GM19455 (cell line): ENCODE measurements at regions not wholly inside any gene's neighbourhood (a gene's known extent, or its start where the extent isn't known, plus 50 kb on each side); places are given as distances from the start of the nearest gene placed in this dataset.

Experiments
- ATAC-seq: cut with Tn5 transposase; IDR thresholded peaks from one replicate; pipeline ENCODE4 v1.9.1; 2021; ENCODE audit not compliant: unreplicated experiment

GRCh38 chr1:59229138-59229537 is 67.8 kb upstream of the FGGY start:
- no peak for ATAC-seq

DNA sequence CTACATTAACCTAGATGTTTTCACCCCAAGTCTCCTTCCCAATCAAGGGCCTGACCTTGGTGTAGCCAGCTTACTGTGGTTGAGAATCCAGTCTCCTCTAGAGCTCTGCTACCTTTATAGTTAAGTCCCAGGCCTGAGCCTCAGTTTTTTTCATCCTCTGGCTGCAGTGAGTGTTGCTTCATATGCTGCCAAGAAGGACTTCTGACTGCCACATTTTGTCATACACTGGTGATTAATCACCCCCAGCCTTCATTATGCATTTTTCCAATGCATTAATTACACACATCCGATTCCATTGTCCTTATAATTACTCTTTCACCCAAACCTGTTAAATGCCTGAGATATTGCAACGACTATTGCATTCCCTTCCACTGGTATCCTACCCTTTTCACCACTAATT is 66.3 kb upstream of the FGGY start:
- no peak for ATAC-seq

- no peak for ATAC-seq
These were observed 64.7 kb upstream of the FGGY start for GRCh38 chr1:59232216-59232615.

GRCh38 chr1:59233444-59233843 is 63.5 kb upstream of the FGGY start:
- no peak for ATAC-seq

DNA sequence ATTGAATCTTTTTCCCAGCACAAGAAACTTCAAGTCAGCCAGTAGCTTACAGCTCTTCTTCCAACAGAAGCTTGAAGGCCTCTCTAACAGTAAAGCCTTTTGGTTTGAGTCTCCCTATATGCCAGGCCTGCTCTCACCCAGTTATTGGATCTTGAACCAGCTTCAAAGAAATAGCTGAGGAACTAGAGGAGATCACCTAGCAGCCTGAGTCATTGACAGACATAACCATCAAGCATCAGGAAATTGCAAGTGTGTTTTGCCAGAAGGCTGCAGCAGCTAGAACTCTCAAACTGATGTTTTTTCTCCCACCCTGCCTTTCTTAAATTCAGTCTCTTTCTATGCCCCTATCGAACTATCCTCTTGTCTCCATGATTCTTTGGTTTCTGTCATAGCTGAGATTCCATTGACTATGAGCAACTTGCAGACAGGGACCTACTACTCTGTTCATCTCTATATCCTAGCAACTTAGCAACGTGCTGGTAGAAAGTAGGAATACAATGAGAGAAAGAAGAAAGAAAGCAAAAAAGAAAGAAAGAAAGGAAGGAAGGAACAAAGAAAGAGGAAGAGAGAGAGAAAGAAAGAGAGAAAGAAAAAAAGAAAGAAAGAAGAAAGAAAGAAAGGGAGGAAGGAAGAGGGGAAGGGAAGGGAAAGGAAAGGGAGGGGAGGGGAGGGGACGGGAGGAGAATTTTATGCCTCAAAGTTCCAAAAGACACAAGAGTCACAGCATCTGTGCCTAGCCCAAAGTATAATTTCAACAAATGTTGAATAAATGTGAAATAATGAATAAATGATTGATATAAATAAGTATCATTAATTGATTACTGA is 60.0 kb upstream of the FGGY start:
- no peak for ATAC-seq

DNA sequence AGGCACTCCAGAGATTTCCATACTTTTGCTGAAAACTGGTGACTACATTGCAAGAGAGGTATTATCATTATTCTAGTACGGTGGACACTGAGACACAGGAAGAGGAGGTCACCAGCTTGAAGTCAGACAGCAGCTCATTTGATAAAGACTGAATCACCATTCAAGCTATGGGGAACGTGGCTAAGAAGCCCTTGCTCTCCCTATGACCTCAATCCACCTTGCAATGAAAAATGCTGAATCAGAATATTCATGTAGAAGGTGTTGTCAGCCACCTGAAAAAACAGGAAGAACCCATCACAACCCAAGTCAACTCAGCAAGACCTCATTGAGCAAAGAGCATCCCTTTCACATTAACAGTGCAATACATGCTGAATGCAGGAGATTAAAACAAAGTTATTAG is 59.0 kb upstream of the FGGY start:
- ATAC-seq = no peak

DNA sequence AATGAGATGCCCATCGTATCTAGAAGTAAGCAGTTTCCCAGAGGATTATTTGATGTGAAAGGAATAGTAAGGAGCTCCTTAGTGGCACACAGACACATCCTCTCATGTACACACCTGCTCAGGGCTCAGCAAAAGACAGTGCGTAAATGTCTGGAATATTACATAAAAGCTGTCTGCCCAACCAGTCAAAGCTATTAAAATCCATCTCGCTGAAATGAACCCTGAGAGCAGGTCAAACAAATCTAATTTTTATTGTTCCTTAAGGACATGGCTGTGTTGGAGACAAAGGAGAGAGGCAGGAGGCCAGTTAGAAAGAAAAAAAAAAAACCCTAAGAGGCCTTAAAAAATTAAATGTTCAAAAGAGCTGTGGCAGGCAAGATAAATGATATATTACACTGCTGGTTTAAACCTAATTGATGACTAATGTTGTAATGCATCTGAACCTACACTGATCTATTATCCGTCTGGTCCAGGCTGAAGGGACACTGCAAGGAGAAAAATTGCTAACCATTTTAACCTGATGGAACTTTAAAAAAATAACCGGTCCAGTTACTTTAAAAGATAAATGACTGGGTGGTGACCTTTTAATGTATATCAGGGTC is 58.5 kb upstream of the FGGY start:
- ATAC-seq = no peak

- ATAC-seq = no peak
These were observed 57.9 kb upstream of the FGGY start for GRCh38 chr1:59238993-59239392.

DNA sequence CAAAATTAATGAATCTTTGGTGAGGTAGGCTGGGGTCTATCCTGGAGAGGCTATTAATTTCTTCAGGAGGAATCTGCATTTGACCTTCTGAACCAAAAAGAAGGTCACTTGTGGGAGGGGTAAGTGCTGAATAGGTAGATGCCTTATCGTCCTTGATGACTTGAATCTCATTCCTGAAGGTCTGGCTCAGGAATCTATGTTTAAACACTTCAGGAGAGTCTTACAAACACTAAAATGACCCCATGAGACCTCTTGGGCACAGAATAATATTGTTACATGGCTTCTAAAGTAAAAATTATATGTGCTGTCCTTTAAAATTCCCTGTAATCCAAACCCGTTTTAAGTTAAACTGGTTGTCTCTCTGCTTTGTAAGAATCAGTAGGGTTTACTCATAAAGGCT is 55.0 kb upstream of the FGGY start:
- ATAC-seq = no peak

DNA sequence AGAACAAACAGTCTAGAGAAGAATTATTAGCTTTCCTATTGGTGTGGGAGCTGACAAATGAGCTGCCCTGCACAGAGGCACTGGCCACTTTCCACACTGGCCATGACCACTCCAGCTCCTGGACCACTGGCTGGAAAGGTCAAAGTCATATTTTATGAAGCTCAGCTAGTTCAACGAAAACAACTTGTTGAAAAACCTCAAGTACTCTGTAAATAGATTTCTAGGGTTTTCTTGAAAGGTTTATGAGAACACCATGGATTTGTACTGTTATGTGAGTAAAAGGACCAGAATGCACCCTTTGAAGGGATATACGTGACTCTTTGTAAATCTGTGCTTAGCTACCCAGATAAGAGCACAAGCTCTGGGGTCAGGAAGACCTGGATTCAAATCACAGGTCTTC is 54.5 kb upstream of the FGGY start:
- no peak for ATAC-seq

- no peak for ATAC-seq
These were observed 53.3 kb upstream of the FGGY start for GRCh38 chr1:59243550-59243949.

DNA sequence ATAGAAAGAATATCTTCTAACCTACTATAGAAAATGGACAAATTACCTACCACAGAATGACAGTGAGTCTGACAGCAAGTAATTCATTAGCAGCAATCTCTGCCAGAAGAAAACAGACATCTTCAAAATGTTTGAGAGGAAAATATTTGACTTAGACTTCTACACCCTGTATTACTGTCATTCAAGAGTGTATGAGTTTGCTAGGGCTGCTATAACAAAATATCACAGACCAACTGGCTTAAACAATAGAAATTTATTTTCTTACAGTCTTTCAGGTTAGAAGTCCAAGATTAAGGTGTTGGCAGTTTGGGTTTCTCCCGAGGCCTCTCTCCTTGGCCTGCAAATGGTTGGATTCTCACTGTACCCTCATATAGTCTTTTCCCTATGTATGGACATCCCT is 52.9 kb upstream of the FGGY start:
- ATAC-seq = no peak

DNA sequence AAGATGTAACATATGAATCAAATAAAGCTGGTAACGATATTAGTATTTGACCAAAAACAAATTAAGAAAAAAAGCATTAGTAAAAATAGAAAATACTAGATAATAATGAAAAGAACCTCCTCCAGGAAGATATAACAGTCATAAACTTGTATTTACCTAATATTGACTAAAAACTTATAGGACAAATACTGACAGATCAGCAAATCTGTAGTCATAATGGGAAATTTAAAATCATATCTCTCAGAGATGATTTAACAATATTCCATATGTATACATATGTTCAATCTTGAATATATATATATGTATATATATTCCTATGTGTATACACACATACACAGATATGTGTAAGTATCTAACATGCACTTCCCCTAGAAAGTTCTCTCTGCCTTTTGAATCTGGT is 52.0 kb upstream of the FGGY start:
- ATAC-seq = no peak
